Fibroblast of lung (primary cell): ENCODE measurements at regions not wholly inside any gene's neighbourhood (a gene's known extent, or its start where the extent isn't known, plus 50 kb on each side); places are given as distances from the start of the nearest gene placed in this dataset.

Experiments used
- CTCF ChIP-seq, 2 donors: IDR thresholded peaks in 1 of 2; conservative IDR thresholded peaks in 1 of 2; 1 replicate in 1 of 2; 2 replicates in 1 of 2; pipeline ENCODE4 v1.5.1; 2011 to 2012; ENCODE audit warnings: low read length in 2 of 2, control low read depth in 1 of 2, inconsistent platforms in 1 of 2, low read depth in 1 of 2, mild to moderate bottlenecking in 1 of 2
- EZH2 ChIP-seq: IDR thresholded peaks from 2 replicates; pipeline ENCODE4 v1.5.1; 2012; ENCODE audit warnings: low read length, control low read depth, mild to moderate bottlenecking; ENCODE audit errors: missing control alignments

DNA sequence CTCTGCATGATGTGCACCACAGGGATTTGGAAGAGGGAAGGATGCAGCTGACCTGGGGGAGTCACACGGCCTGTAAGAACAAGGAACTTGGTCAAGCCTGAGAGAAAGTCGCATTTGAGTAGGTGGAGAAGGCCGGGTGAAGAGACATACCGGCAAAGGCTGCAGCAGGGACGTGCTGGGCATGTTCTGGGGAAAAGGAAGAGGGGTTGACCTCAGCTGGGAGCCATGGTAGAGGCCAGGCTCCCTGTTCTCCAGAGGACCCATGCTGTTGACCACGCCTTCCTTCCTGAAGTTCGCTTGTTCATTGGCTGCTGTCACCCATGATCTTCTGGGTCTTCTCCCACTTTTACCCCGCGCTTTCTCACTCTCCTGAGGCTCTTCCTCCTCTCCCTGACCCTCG, 84.5 kb downstream of the HTR5A start:
- no peak for TF ChIP-seq CTCF (conservative IDR thresholded peaks at IDR 0.05 in 1 of 2, IDR thresholded peaks at IDR 0.05 in 1 of 2; ENCODE audit: low read depth in 1 of 2, low read length in 2 of 2)
- no peak for TF ChIP-seq EZH2
